Transverse colon (tissue), 4 donors: ENCODE measurements at regions not wholly inside any gene's neighbourhood (a gene's known extent, or its start where the extent isn't known, plus 50 kb on each side); places are given as distances from the start of the nearest gene placed in this dataset.

ENCODE experiments used
- CTCF ChIP-seq, 5 experiments: fragments of 200-600 bp in 3 of 5; fragments of 450-650 bp in 2 of 5; sonication (generic) in 3 of 5; IDR thresholded peaks; 1 replicate in 2 of 5; 2 replicates in 3 of 5; pipeline ENCODE4 v1.5.1; 2016 to 2017; ENCODE audit warnings: antibody characterized with exemption in 5 of 5, inconsistent platforms in 3 of 5, mild to moderate bottlenecking in 2 of 5, moderate library complexity in 1 of 5
- EP300 ChIP-seq: sonication (generic); formaldehyde crosslinking; IDR thresholded peaks from one replicate; pipeline ENCODE4 v1.6.1; 2017; ENCODE audit warnings: antibody characterized with exemption, low read depth
- POLR2A ChIP-seq: fragments of 450-650 bp; IDR thresholded peaks from one replicate; pipeline ENCODE4 v1.6.1; 2016; ENCODE audit warnings: antibody characterized with exemption, mild to moderate bottlenecking, moderate library complexity
- POLR2AphosphoS5 ChIP-seq, 3 donors: sonication (generic); formaldehyde crosslinking; IDR thresholded peaks; one replicate each; pipeline ENCODE4 v1.6.1; 2016; ENCODE audit warnings: antibody characterized with exemption in 3 of 3

DNA sequence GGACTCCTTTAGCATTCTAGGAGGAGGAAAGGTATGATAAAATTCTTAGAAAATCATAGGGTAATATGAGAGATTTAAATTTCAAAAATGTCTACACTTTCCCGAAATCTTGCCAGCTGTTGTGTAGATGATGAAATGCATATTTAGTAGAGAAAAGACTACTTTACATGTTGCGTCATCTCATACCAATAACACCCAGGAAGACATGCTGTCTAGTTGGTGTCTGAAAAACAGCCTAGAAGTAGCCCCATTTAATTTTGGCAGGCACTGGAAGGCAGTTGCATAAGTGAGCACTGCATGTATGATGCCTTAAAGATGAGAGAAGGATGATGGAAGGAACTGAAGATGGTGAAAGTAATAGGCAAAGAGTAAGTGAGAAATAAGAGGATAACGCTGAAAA, 310.5 kb upstream of the TPM1 start:
- TF ChIP-seq POLR2AphosphoS5 (IDR thresholded peaks at IDR 0.05) (no peak), EP300 (no peak), CTCF (IDR thresholded peaks at IDR 0.05) (no peak), POLR2A (no peak)
